ENCODE measurements at regions not wholly inside any gene's neighbourhood (a gene's known extent, or its start where the extent isn't known, plus 50 kb on each side); places are given as distances from the start of the nearest gene placed in this dataset.

DNA sequence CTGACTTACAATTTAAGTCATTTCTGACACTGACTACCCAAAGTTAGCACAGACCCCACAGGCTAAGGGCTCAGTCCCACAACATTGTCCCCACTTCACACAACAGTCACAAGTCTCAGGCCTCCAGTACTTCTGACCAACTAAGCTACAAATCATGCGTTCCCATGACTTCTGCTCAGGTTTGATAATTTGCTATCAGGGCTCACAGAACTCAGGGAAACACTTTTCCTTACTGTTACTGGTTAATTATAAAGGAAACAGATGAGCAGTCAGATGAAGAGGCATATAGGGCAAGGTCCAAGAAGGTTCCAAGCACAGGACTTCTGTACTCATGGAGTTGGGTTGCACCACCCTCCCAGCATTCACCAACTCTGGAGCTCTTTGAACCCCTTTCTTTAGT lies 151.2 kb upstream of the TNR start:
- H3K36me3 ChIP-seq (ENCODE audit: control insufficient read depth, insufficient read depth, low read length) = no peaks in the 10 kb centered on the region
- no peak overlapping the region for H3K4me3 ChIP-seq (ENCODE audit: extremely low read depth, insufficient read depth, low read length, poor library complexity, severe bottlenecking)
- 100% methylated on average over 1 of the region's 1 CpG; no CpG with 5 or more reads in 1 of the 2 experiments for WGBS, 2 experiments (ENCODE audit: insufficient coverage in 2 of 2)
- no peaks in the 10 kb centered on the region for H3K9me3 ChIP-seq (ENCODE audit: control insufficient read depth, low read length)
- H3K27ac ChIP-seq (ENCODE audit: low read depth, low read length, severe bottlenecking) = no peak overlapping the region
- no peaks in the 10 kb centered on the region for H3K4me1 ChIP-seq (ENCODE audit: control insufficient read depth, insufficient read depth, low read length, poor library complexity, severe bottlenecking)

DNA sequence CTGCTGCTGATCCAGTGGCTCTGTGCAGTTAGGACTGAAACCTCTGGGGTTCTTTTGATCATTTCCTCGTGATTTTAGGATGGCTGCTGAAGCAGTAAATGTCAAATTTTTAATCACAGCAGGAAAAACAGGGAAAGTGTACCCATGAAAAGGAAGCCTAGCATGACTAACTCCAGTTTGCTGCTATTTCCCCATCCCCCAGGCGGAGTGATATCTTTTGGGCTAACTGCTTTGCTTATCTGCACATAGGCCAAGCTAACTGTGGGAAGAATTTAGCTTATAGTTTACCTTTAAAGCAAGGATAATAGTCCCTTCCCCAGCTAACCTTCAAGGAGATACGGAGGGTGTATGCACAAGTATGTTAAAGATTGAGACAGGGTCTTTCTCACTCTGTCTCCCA lies 149.8 kb upstream of the TNR start:
- Histone ChIP-seq H3K4me3 (ENCODE audit: extremely low read depth, insufficient read depth, low read length, poor library complexity, severe bottlenecking) (no peak overlapping the region), H3K9me3 (ENCODE audit: control insufficient read depth, low read length) (no peaks in the 10 kb centered on the region), H3K27ac (ENCODE audit: low read depth, low read length, severe bottlenecking) (no peak overlapping the region), H3K4me1 (ENCODE audit: control insufficient read depth, insufficient read depth, low read length, poor library complexity, severe bottlenecking) (peaks cover 2% of the 10 kb centered on the region), H3K36me3 (ENCODE audit: control insufficient read depth, insufficient read depth, low read length) (no peaks in the 10 kb centered on the region)
- WGBS, 2 experiments (ENCODE audit: insufficient coverage in 2 of 2) = 83 to 88% methylated on average over 1 to 2 of the region's 3 CpGs

DNA sequence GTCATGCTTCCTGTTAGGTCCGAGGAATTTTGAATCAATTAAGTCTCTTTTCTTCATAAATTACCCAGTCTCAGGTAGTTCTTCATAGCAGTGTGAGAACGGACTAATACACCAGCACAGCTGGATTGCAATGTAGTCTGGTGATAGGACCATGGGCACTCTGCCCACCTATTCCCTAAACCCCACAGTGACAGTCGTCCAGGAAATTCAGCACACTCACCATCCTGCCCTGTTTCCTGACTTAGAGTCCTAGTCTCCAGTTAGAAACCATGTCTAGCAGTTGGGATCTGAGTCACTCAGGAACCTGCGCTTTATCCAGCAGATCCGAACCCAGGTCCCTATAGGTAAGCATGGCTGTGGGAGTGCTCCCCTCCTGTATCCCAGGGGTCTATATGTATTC lies 149.3 kb upstream of the TNR start:
- Histone ChIP-seq H3K4me3 (ENCODE audit: extremely low read depth, insufficient read depth, low read length, poor library complexity, severe bottlenecking) (no peak overlapping the region), H3K9me3 (ENCODE audit: control insufficient read depth, low read length) (no peaks in the 10 kb centered on the region), H3K36me3 (ENCODE audit: control insufficient read depth, insufficient read depth, low read length) (no peaks in the 10 kb centered on the region), H3K27ac (ENCODE audit: low read depth, low read length, severe bottlenecking) (no peak overlapping the region), H3K4me1 (ENCODE audit: control insufficient read depth, insufficient read depth, low read length, poor library complexity, severe bottlenecking) (peaks cover 2% of the 10 kb centered on the region)
- 82 to 100% methylated on average over 2 to 3 of the region's 5 CpGs for WGBS, 2 experiments (ENCODE audit: insufficient coverage in 2 of 2)

DNA sequence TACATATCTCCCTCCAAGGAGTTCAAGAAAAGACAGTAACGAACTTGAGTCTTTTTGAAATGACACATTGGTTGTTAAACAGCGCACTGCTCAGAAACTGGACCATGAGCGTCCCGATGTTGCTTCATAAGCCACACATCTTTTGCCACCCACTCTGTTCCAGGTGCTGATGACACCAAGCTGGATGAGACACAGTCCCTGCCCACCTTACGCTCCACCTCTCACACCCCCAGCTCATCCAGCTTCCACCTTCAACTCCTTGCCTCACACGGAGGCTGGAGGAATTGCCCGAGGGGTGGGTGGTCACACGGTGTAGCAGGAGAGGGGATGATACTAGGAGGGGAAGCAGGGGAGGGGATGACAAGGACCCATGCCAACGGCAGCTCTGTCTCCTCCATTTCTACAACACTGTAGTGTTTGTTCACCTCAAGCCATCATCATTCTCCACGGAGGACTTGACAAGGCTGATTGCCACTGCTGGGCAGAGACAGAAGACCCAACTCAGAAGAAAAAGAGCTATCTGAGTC lies 148.5 kb upstream of the TNR start:
- Histone ChIP-seq H3K4me1 (ENCODE audit: control insufficient read depth, insufficient read depth, low read length, poor library complexity, severe bottlenecking) (peaks cover 2% of the 10 kb centered on the region), H3K9me3 (ENCODE audit: control insufficient read depth, low read length) (no peaks in the 10 kb centered on the region), H3K27ac (ENCODE audit: low read depth, low read length, severe bottlenecking) (no peak overlapping the region), H3K4me3 (ENCODE audit: extremely low read depth, insufficient read depth, low read length, poor library complexity, severe bottlenecking) (no peak overlapping the region), H3K36me3 (ENCODE audit: control insufficient read depth, insufficient read depth, low read length) (no peaks in the 10 kb centered on the region)
- WGBS, 2 experiments (ENCODE audit: insufficient coverage in 2 of 2) = 87 to 95% methylated on average over 5 of the region's 10 CpGs

DNA sequence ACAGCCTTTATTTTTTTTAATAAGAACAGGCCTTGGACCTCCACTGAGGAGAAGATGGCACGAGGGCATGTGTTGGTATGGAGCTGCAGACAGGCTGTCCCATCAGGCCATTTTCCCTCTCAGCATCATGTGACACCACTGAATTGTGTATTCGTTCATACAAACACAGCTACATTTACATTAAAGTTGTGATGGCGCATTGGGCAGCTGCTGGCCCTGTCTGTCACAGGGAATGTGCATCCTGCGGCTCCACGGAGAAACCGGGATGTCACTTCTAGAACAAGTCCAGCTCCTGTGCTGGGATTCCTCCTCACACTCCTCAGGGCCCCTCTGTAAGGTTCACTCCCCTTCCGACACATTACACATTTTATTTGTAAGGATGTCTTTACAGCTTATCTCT lies 147.6 kb upstream of the TNR start:
- WGBS, 2 experiments (ENCODE audit: insufficient coverage in 2 of 2) = 95 to 98% methylated on average over 5 to 6 of the region's 7 CpGs
- Histone ChIP-seq H3K9me3 (ENCODE audit: control insufficient read depth, low read length) (no peaks in the 10 kb centered on the region), H3K4me1 (ENCODE audit: control insufficient read depth, insufficient read depth, low read length, poor library complexity, severe bottlenecking) (peaks cover 2% of the 10 kb centered on the region), H3K36me3 (ENCODE audit: control insufficient read depth, insufficient read depth, low read length) (no peaks in the 10 kb centered on the region), H3K4me3 (ENCODE audit: extremely low read depth, insufficient read depth, low read length, poor library complexity, severe bottlenecking) (no peak overlapping the region), H3K27ac (ENCODE audit: low read depth, low read length, severe bottlenecking) (no peak overlapping the region)

DNA sequence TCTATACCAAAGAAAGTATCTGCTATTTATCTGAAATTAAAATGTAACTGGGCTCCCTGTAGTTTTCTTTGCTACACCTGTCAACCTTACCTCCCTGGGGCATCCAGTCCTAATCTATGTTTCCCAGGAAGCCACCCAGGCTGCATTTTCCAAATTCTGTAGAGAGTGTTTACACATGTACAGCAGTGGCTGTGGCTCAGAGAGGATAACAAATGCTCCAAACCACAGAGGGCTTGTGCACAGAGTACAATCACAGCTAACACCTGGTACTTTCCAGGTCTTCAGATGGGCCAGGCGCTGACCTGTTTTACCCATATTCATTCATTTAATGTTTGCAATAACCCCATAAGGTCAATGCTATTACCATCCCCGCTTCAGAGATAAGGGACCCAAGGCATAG lies 146.5 kb upstream of the TNR start:
- Histone ChIP-seq H3K4me1 (ENCODE audit: control insufficient read depth, insufficient read depth, low read length, poor library complexity, severe bottlenecking) (peaks cover 5% of the 10 kb centered on the region), H3K4me3 (ENCODE audit: extremely low read depth, insufficient read depth, low read length, poor library complexity, severe bottlenecking) (no peak overlapping the region), H3K27ac (ENCODE audit: low read depth, low read length, severe bottlenecking) (no peak overlapping the region), H3K36me3 (ENCODE audit: control insufficient read depth, insufficient read depth, low read length) (no peaks in the 10 kb centered on the region), H3K9me3 (ENCODE audit: control insufficient read depth, low read length) (no peaks in the 10 kb centered on the region)
- WGBS, 2 experiments (ENCODE audit: insufficient coverage in 2 of 2) = 100% methylated on average over 2 of the region's 2 CpGs

DNA sequence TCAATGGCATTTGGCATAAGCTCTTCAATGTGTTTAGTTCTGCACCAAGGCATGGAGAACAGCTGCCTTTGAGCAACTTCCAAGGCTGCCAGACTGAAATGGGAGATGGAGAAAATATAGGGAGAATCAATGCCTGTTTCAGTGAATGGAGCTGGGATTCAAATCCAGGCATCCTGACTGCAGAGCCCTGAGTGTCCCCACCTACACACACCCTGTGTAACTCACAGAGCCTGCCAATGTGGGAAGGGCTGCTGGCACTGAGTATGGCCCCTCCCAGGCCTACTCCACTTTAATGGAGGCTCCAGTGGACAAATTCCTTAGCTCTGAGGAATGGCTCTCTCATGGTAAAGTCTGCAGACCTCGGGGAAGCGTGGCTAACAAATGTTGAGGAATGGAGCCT lies 145.6 kb upstream of the TNR start:
- 100% methylated on average over 2 of the region's 2 CpGs for WGBS, 2 experiments (ENCODE audit: insufficient coverage in 2 of 2)
- no peak overlapping the region for H3K27ac ChIP-seq (ENCODE audit: low read depth, low read length, severe bottlenecking)
- H3K9me3 ChIP-seq (ENCODE audit: control insufficient read depth, low read length) = no peaks in the 10 kb centered on the region
- H3K4me3 ChIP-seq (ENCODE audit: extremely low read depth, insufficient read depth, low read length, poor library complexity, severe bottlenecking) = no peak overlapping the region
- H3K4me1 ChIP-seq (ENCODE audit: control insufficient read depth, insufficient read depth, low read length, poor library complexity, severe bottlenecking) = peaks cover 5% of the 10 kb centered on the region
- no peaks in the 10 kb centered on the region for H3K36me3 ChIP-seq (ENCODE audit: control insufficient read depth, insufficient read depth, low read length)

DNA sequence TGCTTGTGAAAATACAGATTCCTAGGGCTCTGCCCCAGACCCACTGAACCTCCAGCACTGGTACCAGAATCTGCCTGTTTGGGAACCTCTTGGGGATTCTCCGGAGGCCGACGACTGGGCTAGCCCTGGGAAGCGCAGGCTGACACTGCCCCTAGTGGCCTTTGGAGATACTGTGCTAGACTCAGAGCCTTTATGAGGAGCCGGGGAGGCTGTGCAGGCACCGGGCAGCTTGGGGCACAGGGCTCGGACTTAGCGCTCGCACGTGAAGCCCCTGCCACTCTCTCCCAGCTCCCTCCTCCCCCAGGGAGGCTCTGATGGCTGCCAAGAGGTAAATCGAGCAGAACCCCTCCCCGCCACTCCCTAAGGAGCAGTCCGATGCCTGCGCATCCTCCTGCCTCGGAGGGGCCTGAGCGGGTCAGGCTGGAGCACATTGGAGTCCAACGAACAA lies 144.6 kb upstream of the TNR start:
- no peak overlapping the region for H3K4me3 ChIP-seq (ENCODE audit: extremely low read depth, insufficient read depth, low read length, poor library complexity, severe bottlenecking)
- H3K27ac ChIP-seq (ENCODE audit: low read depth, low read length, severe bottlenecking) = no peak overlapping the region
- H3K4me1 ChIP-seq (ENCODE audit: control insufficient read depth, insufficient read depth, low read length, poor library complexity, severe bottlenecking) = peaks cover 5% of the 10 kb centered on the region
- H3K9me3 ChIP-seq (ENCODE audit: control insufficient read depth, low read length) = no peaks in the 10 kb centered on the region
- H3K36me3 ChIP-seq (ENCODE audit: control insufficient read depth, insufficient read depth, low read length) = no peaks in the 10 kb centered on the region
- WGBS, 2 experiments (ENCODE audit: insufficient coverage in 2 of 2) = 33 to 40% methylated on average over 9 to 11 of the region's 17 CpGs

DNA sequence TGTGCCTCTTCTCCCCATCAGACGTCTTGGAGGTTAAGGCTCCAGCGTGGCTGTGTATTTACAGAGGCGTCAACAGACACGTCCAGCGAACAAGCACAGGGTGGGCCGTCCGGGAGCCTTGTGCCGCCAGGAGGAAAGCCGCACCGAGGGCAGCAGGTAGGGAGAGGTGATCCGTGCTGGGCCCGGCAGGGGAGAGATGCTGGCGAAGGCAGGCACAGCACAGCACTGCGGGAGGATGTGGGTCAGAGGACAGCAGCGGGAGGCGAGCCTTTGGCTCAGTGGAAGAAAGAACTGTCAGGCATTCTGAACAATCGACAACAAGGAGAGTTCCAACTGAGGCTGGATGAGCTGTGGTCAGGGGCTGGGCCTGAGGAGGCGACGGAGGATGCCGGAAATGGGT lies 144.1 kb upstream of the TNR start:
- Histone ChIP-seq H3K36me3 (ENCODE audit: control insufficient read depth, insufficient read depth, low read length) (no peaks in the 10 kb centered on the region), H3K9me3 (ENCODE audit: control insufficient read depth, low read length) (no peaks in the 10 kb centered on the region), H3K27ac (ENCODE audit: low read depth, low read length, severe bottlenecking) (no peak overlapping the region), H3K4me3 (ENCODE audit: extremely low read depth, insufficient read depth, low read length, poor library complexity, severe bottlenecking) (no peak overlapping the region), H3K4me1 (ENCODE audit: control insufficient read depth, insufficient read depth, low read length, poor library complexity, severe bottlenecking) (peaks cover 5% of the 10 kb centered on the region)
- 60 to 67% methylated on average over 12 to 18 of the region's 20 CpGs for WGBS, 2 experiments (ENCODE audit: insufficient coverage in 2 of 2)

DNA sequence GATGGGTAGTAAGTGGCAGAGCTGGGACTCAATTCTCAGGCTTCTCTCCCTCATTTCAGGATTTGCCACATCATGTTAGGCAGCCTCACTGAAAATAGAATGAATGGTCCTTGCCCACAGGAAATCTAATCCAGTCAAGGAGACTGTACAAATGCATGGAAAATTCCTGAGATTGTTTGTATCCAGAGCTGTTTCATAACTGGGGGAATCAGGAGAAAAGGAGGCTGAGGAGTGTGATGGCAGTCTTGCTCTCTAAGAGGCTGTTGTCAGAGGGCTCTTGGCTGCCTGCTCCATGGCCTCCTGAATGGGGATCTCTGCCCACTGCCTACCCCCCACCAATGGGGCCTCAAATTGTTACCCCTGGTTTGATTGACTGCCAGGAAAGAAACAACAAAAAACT lies 141.9 kb upstream of the TNR start:
- Histone ChIP-seq H3K27ac (ENCODE audit: low read depth, low read length, severe bottlenecking) (no peak overlapping the region), H3K4me3 (ENCODE audit: extremely low read depth, insufficient read depth, low read length, poor library complexity, severe bottlenecking) (no peak overlapping the region), H3K9me3 (ENCODE audit: control insufficient read depth, low read length) (no peaks in the 10 kb centered on the region), H3K36me3 (ENCODE audit: control insufficient read depth, insufficient read depth, low read length) (no peaks in the 10 kb centered on the region), H3K4me1 (ENCODE audit: control insufficient read depth, insufficient read depth, low read length, poor library complexity, severe bottlenecking) (peaks cover 5% of the 10 kb centered on the region)

DNA sequence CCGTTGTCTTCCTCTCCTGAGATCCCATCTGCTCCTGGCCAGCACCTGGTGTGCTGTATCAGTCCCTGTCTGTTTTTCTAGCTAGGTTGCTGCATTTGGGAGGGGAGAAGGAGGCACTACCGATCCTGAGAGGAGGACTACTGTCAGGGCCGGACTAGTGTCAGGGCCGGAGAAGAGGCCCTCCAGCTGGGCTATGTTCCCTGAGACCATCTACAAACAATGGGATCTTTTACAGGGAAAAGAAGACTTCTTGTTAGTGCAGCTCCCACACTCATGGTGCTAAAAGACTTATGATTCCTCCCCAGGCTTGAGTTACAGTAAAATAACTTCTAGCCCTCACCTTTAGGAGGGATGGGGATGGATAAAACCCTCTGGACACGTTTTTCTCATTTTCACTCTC lies 141.0 kb upstream of the TNR start:
- H3K36me3 ChIP-seq (ENCODE audit: control insufficient read depth, insufficient read depth, low read length) = no peaks in the 10 kb centered on the region
- WGBS, 2 experiments (ENCODE audit: insufficient coverage in 2 of 2) = 73 to 75% methylated on average over 3 to 4 of the region's 5 CpGs
- H3K4me1 ChIP-seq (ENCODE audit: control insufficient read depth, insufficient read depth, low read length, poor library complexity, severe bottlenecking) = peaks cover 5% of the 10 kb centered on the region
- no peak overlapping the region for H3K27ac ChIP-seq (ENCODE audit: low read depth, low read length, severe bottlenecking)
- H3K4me3 ChIP-seq (ENCODE audit: extremely low read depth, insufficient read depth, low read length, poor library complexity, severe bottlenecking) = no peak overlapping the region
- no peaks in the 10 kb centered on the region for H3K9me3 ChIP-seq (ENCODE audit: control insufficient read depth, low read length)

Data from mesodermal cell (in vitro differentiated cells).